ENCODE measurements at regions not wholly inside any gene's neighbourhood (a gene's known extent, or its start where the extent isn't known, plus 50 kb on each side); places are given as distances from the start of the nearest gene placed in this dataset.

DNA sequence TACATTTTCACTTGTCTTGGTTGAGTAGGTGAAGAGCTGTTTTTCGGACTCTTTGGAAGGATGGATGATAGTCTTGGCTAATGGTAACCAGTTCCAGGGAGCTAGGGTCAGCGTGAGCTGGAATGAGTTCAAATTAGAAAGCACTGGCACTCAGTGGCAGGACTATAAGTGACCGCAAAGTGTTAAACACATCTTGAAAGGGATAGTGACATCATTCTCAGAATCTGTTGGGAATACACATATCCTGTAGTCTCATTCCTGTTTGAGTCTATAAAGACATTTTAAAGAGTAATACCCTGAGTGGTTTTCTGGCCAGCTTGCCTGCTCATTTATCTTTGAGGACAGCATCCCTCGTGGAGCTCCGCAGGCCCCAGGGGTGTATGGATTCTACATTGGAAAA, 56.7 kb upstream of the TMEM248 start:
- no peaks in the 10 kb centered on the region for H3K9me3 Mint-ChIP-seq
- H3K4me1 Mint-ChIP-seq, result peaks cover 11% of the 10 kb centered on the region
- no peaks in the 10 kb centered on the region for H3K27me3 Mint-ChIP-seq
- no peak overlapping the region for H3K27ac Mint-ChIP-seq
- ATAC-seq (ENCODE audit: low read depth), result no peak
- DNase-seq, result no peak
- no peak overlapping the region for H3K4me3 Mint-ChIP-seq
- POLR2A ChIA-PET, result interaction anchor here (0.6 kb wide), 1 partner anchor 11 kb away, joined by 6 read pairs; no protein-coding TSS in a partner anchor
- peaks cover 6% of the 10 kb centered on the region for H3K36me3 Mint-ChIP-seq

DNA sequence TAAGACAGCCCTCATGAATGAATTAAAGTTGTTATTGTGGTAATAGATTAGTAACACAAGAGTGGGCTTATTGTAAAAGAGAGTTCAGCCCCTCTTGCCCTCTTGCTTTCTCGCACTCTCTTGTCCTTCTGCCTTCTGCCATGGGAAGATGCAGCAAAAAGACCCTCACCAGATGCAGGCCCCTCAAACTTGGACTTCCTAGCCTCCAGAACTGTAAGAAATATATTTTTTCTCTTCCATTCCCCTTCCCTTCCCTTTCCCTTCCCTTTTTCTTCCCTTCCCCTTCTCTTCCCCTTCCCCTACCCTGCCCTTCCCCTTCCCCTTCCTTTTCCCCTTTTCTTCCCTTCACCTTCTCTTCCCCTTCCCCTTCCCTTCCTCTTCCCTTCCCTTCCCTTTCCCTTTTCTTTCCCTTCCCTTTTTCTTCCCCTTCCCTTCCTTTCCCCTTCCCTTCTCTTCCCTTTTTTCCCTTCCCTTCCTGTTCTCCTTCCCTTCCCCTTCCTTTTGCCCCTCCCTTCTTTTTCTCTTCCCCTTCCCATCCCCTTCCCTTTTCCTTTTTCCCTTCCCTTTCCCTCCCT, 55.6 kb upstream of the TMEM248 start:
- no peak overlapping the region for H3K27ac Mint-ChIP-seq

DNA sequence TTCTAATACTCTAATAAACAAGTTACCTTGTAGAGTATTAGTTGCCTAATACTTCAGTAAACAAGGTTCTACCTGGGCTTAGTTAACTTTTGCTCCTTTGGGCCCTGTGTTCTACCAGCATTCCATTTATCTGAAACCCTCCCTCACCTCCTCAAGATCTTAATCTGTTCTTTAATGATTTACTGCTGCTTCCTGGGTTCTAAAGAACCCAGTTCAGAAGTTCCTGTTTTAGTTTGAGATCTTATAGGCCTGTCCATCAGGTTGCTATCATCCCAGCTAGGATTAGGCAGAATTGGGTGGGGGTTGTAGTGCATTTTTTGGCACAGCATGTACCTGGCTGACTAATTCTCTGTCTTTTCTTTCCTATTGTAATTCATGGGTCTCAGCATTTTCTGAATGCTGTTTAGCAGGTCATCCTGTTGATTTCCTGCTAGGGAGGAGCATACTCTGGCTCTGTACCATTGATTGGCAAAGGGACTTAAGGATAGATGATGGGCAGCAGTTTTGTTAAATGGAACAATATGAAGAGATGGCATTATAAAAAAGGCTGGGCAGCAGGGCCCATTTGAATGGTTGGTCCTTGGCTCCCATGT, 53.7 kb upstream of the TMEM248 start:
- H3K4me3 Mint-ChIP-seq, result no peak overlapping the region
- H3K4me1 Mint-ChIP-seq, result no peaks in the 10 kb centered on the region
- H3K9me3 Mint-ChIP-seq, result no peaks in the 10 kb centered on the region
- no peaks in the 10 kb centered on the region for H3K27me3 Mint-ChIP-seq
- DNase-seq, result no peak
- ATAC-seq (ENCODE audit: low read depth), result no peak
- peaks cover 7% of the 10 kb centered on the region for H3K36me3 Mint-ChIP-seq
- H3K27ac Mint-ChIP-seq, result no peak overlapping the region
- POLR2A ChIA-PET, result no interaction called here

More for the DNA sequence above, 55.6 kb upstream of the TMEM248 start:
- POLR2A ChIA-PET, result no interaction called here
- ATAC-seq (ENCODE audit: low read depth) (no peak), DNase-seq (no peak)
- Mint-ChIP-seq H3K36me3 (peaks cover 7% of the 10 kb centered on the region), H3K4me3 (no peak overlapping the region), H3K27me3 (no peaks in the 10 kb centered on the region), H3K4me1 (peaks cover under 1% of the 10 kb centered on the region), H3K9me3 (no peaks in the 10 kb centered on the region)

DNA sequence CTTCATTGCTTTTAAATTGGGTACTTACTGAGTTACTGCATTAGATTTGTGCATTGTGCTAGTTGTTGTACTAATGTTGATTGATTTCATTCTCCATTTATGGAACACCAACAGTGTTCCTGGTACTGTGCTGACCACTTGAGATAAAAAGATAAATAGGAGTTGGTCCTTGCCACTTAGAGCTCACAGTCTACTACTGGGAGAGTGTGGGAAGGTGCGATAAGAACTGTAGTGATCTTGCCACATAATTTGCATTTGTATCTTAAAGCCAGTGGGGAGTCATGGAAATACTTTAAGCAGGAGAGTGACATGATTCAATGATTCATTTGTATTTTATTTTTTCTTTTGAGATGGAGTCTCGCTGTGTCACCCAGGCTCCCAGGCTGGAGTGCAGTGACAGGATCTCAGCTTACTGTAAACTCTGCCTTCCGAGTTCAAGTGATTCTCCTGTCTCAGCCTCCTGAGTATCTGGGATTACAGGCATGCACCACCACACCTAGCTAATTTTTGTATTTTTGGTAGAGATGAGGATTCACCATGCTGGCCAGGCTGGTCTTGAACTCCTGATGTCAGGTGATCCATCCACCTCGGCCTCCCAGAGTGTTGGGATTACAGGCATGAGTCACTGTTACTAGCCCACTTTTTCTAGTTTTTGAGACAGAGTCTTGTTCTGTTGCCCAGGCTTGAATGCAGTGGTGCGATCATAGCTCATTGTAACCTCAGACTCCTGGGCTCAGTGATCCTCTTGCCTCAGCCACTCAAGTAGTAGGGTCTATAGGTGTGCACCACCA, 51.2 kb upstream of the TMEM248 start:
- DNase-seq, result no peak
- H3K4me3 Mint-ChIP-seq, result no peak overlapping the region
- ATAC-seq (ENCODE audit: low read depth), result no peak

DNA sequence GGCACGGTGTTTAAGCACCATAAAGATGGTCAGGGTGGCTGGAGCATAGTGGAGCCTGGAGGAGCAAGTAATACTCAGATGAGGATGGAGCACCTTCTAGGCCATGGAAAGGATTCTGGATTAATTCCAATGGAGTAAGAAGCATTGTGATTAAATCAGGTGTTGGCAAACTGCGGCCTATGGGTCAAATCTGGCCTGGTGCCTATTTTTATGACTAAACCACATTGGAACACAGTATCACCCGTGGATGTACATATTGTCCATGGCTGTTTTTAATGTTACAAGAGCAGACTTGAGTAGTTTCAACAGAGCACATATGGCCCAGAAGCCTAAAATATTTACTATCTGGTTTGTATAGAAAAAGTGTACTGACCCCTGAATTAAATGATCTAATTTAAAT, 49.9 kb upstream of the TMEM248 start:
- DNase-seq (no peak), ATAC-seq (ENCODE audit: low read depth) (no peak)
- POLR2A ChIA-PET, result no interaction called here
- Mint-ChIP-seq H3K9me3 (no peaks in the 10 kb centered on the region), H3K27me3 (no peaks in the 10 kb centered on the region), H3K36me3 (peaks cover 1% of the 10 kb centered on the region), H3K4me1 (no peaks in the 10 kb centered on the region), H3K4me3 (no peak overlapping the region), H3K27ac (no peak overlapping the region)

More for the DNA sequence above, 51.2 kb upstream of the TMEM248 start:
- Mint-ChIP-seq H3K36me3 (peaks cover 1% of the 10 kb centered on the region), H3K9me3 (no peaks in the 10 kb centered on the region), H3K27ac (no peak overlapping the region), H3K4me1 (no peaks in the 10 kb centered on the region), H3K27me3 (no peaks in the 10 kb centered on the region)
- POLR2A ChIA-PET, result no interaction called here
